PFSK-1 (cell line): ENCODE measurements at regions not wholly inside any gene's neighbourhood (a gene's known extent, or its start where the extent isn't known, plus 50 kb on each side); places are given as distances from the start of the nearest gene placed in this dataset.

Experiments
- POLR2AphosphoS5 ChIP-seq: IDR thresholded peaks from 2 replicates; pipeline ENCODE4 v1.6.1; 2012; ENCODE audit warnings: low read depth, mild to moderate bottlenecking, control low read depth, low read length, moderate library complexity
- TAF1 ChIP-seq: IDR thresholded peaks from 2 replicates; pipeline ENCODE4 v1.6.1; 2012; ENCODE audit warnings: low read length, control low read depth, borderline replicate concordance; ENCODE audit not compliant: insufficient read depth
- TF ChIP-seq, protein P1 (sequence below), 2 experiments: IDR thresholded peaks; 2 replicates each; pipeline versions ENCODE4 v1.6.1 to v1.8.0; 2011 to 2012; ENCODE audit warnings: low read depth in 2 of 2, low read length in 2 of 2, control low read depth in 1 of 2, inconsistent platforms in 1 of 2, mild to moderate bottlenecking in 1 of 2, moderate library complexity in 1 of 2; ENCODE audit not compliant: insufficient read depth in 1 of 2

DNA sequence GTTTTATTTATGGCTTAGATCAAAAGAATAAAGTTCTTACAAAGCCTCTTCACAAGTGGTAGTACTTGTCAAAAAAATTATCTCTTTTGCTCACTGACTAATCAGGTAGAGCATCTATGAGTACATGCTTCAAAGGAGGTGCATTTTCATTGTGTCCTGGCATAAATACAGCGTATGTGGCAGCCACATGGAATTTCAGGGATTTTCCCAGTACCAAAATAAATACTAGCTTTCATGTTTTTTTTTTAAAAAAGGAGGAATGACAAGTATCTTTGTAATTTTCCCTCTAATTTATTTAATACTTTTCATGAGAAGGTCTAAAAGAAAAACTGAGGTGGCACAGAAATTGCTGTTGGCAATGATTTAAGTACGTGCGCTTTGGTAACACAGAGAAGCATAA, 597.8 kb upstream of the ALCAM start:
- no peak for TF ChIP-seq TAF1
- TF ChIP-seq POLR2AphosphoS5, result no peak
- TF ChIP-seq, protein P1, sequence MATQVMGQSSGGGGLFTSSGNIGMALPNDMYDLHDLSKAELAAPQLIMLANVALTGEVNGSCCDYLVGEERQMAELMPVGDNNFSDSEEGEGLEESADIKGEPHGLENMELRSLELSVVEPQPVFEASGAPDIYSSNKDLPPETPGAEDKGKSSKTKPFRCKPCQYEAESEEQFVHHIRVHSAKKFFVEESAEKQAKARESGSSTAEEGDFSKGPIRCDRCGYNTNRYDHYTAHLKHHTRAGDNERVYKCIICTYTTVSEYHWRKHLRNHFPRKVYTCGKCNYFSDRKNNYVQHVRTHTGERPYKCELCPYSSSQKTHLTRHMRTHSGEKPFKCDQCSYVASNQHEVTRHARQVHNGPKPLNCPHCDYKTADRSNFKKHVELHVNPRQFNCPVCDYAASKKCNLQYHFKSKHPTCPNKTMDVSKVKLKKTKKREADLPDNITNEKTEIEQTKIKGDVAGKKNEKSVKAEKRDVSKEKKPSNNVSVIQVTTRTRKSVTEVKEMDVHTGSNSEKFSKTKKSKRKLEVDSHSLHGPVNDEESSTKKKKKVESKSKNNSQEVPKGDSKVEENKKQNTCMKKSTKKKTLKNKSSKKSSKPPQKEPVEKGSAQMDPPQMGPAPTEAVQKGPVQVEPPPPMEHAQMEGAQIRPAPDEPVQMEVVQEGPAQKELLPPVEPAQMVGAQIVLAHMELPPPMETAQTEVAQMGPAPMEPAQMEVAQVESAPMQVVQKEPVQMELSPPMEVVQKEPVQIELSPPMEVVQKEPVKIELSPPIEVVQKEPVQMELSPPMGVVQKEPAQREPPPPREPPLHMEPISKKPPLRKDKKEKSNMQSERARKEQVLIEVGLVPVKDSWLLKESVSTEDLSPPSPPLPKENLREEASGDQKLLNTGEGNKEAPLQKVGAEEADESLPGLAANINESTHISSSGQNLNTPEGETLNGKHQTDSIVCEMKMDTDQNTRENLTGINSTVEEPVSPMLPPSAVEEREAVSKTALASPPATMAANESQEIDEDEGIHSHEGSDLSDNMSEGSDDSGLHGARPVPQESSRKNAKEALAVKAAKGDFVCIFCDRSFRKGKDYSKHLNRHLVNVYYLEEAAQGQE (IDR thresholded peaks at IDR 0.05; ENCODE audit: insufficient read depth in 1 of 2, low read depth in 2 of 2, low read length in 2 of 2), result no peak
